Choroid plexus epithelial cell (primary cell): ENCODE measurements at regions not wholly inside any gene's neighbourhood (a gene's known extent, or its start where the extent isn't known, plus 50 kb on each side); places are given as distances from the start of the nearest gene placed in this dataset.

ENCODE experiments used
- DNase-seq: peaks from one replicate; pipeline ENCODE4 v3.0.0-alpha.2; 2010; ENCODE audit warnings: low read depth
- H3K4me3 ChIP-seq: 2 replicates; pipeline ENCODE4 v1.5.1; 2011; ENCODE audit warnings: low read depth, mild to moderate bottlenecking, control low read depth, low read length, moderate library complexity
- CTCF ChIP-seq: conservative IDR thresholded peaks from 2 replicates; pipeline ENCODE4 v1.5.1; 2011; ENCODE audit warnings: low read depth, mild to moderate bottlenecking, control low read depth, inconsistent platforms, low read length, moderate library complexity

DNA sequence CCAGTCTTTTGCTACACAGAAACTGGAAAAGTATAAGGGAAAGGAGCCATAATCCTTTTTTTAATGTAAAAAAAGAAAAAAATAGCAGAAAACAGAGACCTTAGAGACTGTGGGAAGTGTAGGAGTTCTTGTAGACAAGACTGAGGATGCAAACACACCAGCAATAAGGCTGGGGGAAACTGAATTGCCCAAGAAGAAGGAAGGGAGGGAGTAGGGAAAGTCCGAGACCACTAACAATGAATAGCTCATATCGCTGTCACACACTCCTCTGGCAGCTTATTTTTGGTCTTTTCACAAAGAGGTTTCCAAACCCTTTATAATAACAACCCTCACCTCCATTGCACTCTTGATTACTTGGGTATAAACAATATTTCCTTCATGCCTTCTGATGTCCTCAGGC is 952.0 kb downstream of the SLITRK5 start:
- no peak for TF ChIP-seq CTCF
- DNase-seq, result no peak
- H3K4me3 ChIP-seq, result no peak overlapping the region

GRCh38 chr13:88627071-88627470 is 955.9 kb downstream of the SLITRK5 start:
- TF ChIP-seq CTCF, result no peak
- peak; percentile 22 for DNase-seq
- H3K4me3 ChIP-seq, result no peak overlapping the region

- DNase-seq, result no peak
- TF ChIP-seq CTCF, result no peak
- H3K4me3 ChIP-seq, result no peak overlapping the region
Observed at GRCh38 chr13:88628882-88629281, 957.7 kb downstream of the SLITRK5 start.

- no peak for DNase-seq
- no peak overlapping the region for H3K4me3 ChIP-seq
- no peak for TF ChIP-seq CTCF
Observed at GRCh38 chr13:88637935-88638334, 966.8 kb downstream of the SLITRK5 start.

- no peak for TF ChIP-seq CTCF
- H3K4me3 ChIP-seq, result no peak overlapping the region
- no peak for DNase-seq
Observed at GRCh38 chr13:88643233-88643632, 972.1 kb downstream of the SLITRK5 start.

DNA sequence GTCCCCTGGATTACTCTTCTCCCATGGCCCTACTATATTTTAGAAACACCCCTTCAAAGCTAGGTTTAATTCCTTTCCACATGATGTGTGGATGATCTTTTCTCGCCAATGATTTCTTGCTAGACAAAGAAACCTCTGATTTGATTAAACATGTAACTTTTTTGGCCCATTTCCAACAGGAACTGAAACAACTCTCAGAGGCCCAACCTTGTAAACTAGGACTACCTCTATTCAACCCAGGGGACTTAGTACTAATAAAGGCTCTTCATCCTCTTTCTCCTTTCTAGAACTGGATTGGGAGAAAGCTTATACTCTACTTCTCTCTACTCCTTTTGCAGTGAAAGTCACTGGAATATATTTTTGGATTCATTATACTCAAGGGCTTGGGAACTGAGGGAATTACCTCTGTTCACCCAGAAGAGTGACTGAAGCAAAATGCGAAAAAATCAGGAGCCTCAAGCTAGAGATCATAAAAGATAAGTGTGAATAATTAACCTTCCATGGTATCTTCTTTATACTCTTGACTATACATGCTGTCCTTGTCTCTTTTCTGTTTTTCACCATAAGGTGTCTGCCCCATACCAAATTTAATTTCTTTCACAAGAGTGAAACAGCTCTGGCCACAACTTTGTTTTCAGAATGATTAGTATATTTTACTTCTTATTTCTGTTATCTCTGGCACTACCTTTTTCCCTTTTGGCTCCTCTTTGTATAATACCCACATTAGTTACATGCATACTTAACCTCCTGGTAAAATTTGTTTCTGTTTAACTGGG is 977.6 kb downstream of the SLITRK5 start:
- TF ChIP-seq CTCF, result no peak
- no peak for DNase-seq
- no peak overlapping the region for H3K4me3 ChIP-seq

DNA sequence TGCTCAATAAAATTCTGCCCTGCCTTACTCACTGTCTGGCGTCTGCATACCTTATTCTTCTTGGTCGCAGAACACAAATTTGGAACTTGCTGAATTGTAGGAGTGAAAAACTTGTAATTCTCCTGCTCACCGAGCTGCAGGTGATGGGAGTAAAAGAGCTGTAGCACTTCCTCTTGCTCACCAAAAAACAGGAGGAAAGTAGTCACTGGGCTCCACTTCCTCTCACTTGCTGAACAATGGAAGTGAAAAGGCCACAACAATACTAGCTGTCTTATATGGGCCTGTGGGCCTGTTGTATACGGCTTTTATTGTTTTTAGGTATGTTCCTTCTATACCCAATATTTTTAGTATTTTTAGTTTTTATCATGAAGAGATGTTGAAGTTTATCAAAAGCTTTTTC is 978.7 kb downstream of the SLITRK5 start:
- H3K4me3 ChIP-seq, result no peak overlapping the region
- DNase-seq, result no peak
- TF ChIP-seq CTCF, result no peak
